AG09309 (cell line): ENCODE measurements at regions not wholly inside any gene's neighbourhood (a gene's known extent, or its start where the extent isn't known, plus 50 kb on each side); places are given as distances from the start of the nearest gene placed in this dataset.

Experiments
- DNase-seq: peaks from one replicate; pipeline ENCODE4 v3.0.0-alpha.2; 2010; ENCODE audit warnings: low read depth
- H3K4me3 ChIP-seq: 2 replicates; pipeline ENCODE4 v1.5.1; 2011; ENCODE audit warnings: mild to moderate bottlenecking, low read depth, low read length, moderate library complexity; ENCODE audit not compliant: control insufficient read depth
- TF ChIP-seq, protein P1 (sequence below): IDR thresholded peaks from 2 replicates; pipeline ENCODE4 v1.5.1; 2011; ENCODE audit warnings: mild to moderate bottlenecking, low read depth, low read length, inconsistent platforms; ENCODE audit not compliant: insufficient read depth, control insufficient read depth; ENCODE audit errors: missing control alignments

DNA sequence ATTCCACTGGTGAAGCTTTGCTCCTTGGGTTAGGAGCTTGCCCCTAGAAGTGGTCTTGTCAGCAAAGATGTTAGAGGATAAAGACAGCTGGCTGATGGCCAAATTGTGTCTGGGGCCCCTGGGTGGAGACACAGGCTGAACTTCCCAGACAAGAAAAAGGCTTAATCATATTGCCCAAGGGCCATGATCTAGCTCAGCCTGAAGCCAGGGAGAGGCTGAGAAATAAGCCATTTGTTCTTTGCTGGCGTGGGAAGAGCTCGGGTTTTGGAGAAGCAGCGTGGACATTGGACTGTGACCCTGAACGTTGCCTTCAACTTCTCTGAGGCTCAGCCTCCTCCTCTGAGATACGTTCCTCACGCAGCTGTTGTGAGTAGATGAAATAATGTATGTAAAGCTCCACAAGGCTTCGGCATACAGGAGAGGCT is 153.0 kb downstream of the ZFP36L2 start:
- no peak overlapping the region for H3K4me3 ChIP-seq
- TF ChIP-seq, protein P1, sequence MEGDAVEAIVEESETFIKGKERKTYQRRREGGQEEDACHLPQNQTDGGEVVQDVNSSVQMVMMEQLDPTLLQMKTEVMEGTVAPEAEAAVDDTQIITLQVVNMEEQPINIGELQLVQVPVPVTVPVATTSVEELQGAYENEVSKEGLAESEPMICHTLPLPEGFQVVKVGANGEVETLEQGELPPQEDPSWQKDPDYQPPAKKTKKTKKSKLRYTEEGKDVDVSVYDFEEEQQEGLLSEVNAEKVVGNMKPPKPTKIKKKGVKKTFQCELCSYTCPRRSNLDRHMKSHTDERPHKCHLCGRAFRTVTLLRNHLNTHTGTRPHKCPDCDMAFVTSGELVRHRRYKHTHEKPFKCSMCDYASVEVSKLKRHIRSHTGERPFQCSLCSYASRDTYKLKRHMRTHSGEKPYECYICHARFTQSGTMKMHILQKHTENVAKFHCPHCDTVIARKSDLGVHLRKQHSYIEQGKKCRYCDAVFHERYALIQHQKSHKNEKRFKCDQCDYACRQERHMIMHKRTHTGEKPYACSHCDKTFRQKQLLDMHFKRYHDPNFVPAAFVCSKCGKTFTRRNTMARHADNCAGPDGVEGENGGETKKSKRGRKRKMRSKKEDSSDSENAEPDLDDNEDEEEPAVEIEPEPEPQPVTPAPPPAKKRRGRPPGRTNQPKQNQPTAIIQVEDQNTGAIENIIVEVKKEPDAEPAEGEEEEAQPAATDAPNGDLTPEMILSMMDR, result no peak
- DNase-seq, result no peak

DNA sequence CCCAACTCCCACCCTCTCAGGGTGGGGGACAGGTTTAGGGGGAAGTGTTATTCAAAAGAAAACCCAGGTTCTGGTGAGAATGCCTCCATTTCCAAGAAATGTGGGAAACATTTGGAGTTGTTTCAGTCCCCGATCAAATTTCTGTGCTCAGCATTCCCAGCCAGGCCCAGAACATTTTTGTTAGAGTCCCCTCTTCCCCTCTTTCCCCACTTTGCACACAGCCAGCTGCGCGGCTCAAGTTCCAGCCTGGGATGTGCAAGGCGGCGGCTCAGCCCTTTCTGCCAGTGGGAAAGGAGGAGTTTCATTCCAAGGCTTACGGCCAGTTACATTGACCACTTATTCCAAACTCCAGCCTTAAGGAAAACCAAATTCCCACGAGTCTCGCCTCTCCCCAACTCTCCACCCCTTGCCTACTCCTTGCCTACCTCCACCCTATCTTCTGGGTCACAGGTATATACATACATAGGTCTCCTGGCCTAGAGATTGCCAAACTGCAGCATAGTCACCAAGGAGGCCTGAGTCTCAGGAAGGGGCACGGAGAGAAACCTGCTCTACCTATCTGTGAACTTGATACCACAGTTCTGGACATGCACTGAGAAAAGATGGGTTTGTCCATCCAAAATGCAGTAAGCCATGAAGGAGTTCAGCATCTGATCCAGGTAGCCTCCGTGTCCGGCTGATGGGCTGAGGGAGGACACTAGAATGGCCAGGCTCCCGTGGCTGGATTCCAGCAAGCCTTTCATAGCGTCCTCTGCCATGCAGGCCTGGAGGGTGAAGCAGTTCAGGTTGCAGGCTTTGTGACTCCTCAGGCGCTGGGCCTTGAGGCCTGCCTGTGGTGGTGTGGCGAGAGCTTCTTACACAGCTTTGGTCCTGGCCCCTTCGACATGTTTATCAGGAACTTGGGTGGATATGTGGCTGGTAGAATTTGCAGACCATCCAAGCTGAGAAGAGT is 154.5 kb downstream of the ZFP36L2 start:
- no peak for DNase-seq
- TF ChIP-seq, protein P1, result no peak
- no peak overlapping the region for H3K4me3 ChIP-seq

DNA sequence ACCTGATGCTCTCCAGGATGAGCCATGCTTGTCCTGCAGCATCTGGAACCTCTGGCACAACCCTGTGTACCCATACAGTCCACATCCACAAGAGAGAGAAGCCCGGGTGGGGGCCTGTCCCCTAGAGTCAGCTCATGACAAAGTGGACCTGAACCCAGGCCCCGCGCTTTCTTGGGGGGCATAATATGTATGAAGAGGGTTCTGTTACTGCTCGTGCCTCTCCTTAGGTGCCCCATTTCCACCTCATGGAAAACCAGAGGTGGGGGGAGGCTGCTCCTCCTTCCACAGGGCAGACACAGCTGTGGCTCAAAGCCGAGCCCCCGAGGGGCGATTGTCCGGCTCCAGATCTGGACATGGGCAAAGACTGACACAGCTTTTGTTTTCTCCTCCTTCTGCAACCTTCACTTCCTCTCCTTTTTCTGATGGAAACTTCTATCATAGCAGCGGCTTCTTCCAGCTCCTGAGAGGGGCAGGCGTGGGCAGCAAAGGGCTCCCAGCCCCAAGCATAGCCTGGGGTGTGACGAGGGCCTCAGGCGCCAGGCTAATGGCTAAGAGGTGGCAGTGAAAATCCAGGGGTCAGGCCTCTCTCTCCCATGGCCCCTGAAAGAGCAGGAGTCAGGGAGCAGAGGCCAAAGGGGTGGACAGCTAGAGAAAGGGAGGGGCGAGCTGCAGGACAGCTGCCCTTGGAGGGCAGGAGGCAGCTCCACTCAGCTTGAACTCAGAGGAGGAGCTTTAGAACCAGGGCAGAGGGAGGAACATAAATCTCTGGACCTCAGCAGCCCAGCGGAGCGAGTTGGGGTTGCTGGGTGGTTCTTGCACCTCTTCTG is 155.5 kb downstream of the ZFP36L2 start:
- no peak overlapping the region for H3K4me3 ChIP-seq

DNA sequence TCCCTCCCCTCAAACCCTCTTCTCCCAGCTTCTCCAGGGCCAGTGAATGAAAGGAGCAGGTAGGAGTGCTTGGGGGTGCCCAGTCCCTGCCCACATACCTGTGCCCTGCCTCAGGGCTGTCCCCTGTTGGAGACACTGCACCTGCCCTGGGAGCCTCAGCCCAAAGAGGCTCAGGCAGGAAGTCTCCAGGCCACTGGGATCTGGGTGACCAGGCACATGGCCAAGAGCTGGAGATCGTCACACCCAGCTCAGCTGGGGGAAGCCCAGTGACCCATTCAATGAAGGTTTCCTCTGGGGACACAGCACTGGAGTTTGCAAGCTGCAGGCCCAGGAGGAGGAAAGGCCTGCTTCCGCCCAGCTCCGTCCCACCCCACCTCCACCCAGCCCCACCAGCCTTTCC is 156.4 kb downstream of the ZFP36L2 start:
- H3K4me3 ChIP-seq, result no peak overlapping the region
- TF ChIP-seq, protein P1, result no peak
- DNase-seq, result no peak

More for the DNA sequence above, 155.5 kb downstream of the ZFP36L2 start:
- no peak for DNase-seq
- TF ChIP-seq, protein P1, result no peak

DNA sequence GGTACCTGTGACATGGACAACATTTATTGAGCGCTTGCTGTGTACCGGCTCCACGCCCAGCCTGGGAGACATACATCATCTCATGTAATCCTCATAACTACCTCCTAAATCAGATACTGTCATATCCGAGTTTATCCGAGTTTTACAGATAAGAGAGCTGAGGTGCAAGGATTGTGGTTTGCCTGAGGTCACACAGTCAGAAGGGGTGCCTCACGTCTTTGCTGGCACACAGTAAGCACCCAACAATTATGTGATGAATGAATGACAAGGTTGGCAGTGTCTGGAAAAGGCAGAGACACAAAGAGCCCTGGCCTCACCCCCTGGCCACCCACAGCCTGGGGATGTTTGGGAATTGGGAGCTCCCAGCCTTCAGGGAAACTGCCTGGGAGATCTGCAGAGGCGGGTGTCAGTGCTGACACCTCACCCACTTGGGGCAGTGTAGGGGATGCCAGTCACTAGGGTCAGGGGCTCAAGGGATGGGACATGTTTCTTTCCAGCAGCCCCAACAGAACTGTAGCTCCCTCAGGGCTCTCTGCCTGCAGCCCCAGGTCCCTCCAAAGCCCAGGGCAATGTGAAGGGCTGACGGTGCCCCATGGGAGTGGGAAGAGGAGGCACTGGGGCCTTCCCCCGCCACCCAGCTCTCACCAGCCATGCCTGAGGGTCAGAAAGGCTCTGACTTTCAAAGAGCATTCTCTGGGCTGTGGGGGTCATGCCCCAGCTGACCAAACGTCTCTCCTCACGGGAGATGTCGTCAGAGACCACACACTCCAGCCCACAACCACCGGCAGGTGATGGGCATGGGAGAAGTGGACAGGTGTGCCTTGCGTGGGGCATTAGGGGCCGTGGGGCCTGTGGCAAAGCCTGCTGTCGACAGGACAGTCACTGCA is 157.5 kb downstream of the ZFP36L2 start:
- DNase-seq, result no peak
- TF ChIP-seq, protein P1, result no peak
- no peak overlapping the region for H3K4me3 ChIP-seq
